Caki2 (cell line): ENCODE measurements at regions not wholly inside any gene's neighbourhood (a gene's known extent, or its start where the extent isn't known, plus 50 kb on each side); places are given as distances from the start of the nearest gene placed in this dataset.
"Not testable (repeated sequence)": the region's sequence is repeated elsewhere in the genome, so short reads cannot be mapped to it uniquely, and the experiment has no call there.

Experiments used
- DNase-seq: peaks from one replicate; pipeline ENCODE4 v3.0.0-alpha.2; 2015; ENCODE audit warnings: low read depth
- in situ Hi-C: cut with HindIII; loops from 2 replicates; pipeline ENCODE4 v1.10.0; 2016; ENCODE audit warnings: low sequenced_read_pairs, low pct_unique_long_range_greater_than_20kb, mixed read lengths

GRCh38 chr2:117273009-117273671, 541.4 kb upstream of the DDX18 start:
- in situ Hi-C loops = no loop called here
- peak; percentile 51 for DNase-seq

- in situ Hi-C loops = no loop called here
- DNase-seq = no peak
Observed at GRCh38 chr2:117293012-117293411, 521.5 kb upstream of the DDX18 start.

GRCh38 chr2:117299451-117299850, 515.0 kb upstream of the DDX18 start:
- DNase-seq = no peak
- in situ Hi-C loops = no loop called here

GRCh38 chr2:117308861-117309770, 505.4 kb upstream of the DDX18 start:
- no peak for DNase-seq
- in situ Hi-C loops = no loop called here

GRCh38 chr2:117321816-117322215, 492.7 kb upstream of the DDX18 start:
- in situ Hi-C loops = no loop called here
- no peak for DNase-seq

- in situ Hi-C loops = no loop called here
- DNase-seq = no peak
Observed at GRCh38 chr2:117323331-117323730, 491.2 kb upstream of the DDX18 start.

GRCh38 chr2:117330641-117331040, 483.9 kb upstream of the DDX18 start:
- in situ Hi-C loops = no loop called here
- peak; percentile 75 for DNase-seq

GRCh38 chr2:117335967-117336366, 478.5 kb upstream of the DDX18 start:
- no peak for DNase-seq
- in situ Hi-C loops = no loop called here

GRCh38 chr2:117336496-117336895, 478.0 kb upstream of the DDX18 start:
- in situ Hi-C loops = no loop called here
- no peak for DNase-seq

- in situ Hi-C loops, DNase-seq: not testable (repeated sequence)
Observed at GRCh38 chr2:117337981-117338380, 476.5 kb upstream of the DDX18 start.

- in situ Hi-C loops = no loop called here
- DNase-seq = no peak
Observed at GRCh38 chr2:117339980-117340379, 474.5 kb upstream of the DDX18 start.

- DNase-seq = no peak
- in situ Hi-C loops = no loop called here
Observed at GRCh38 chr2:117341690-117342089, 472.8 kb upstream of the DDX18 start.

- in situ Hi-C loops = no loop called here
- DNase-seq = no peak
Observed at GRCh38 chr2:117342415-117342814, 472.1 kb upstream of the DDX18 start.

- in situ Hi-C loops = no loop called here
- no peak for DNase-seq
Observed at GRCh38 chr2:117349687-117350086, 464.8 kb upstream of the DDX18 start.

- in situ Hi-C loops = no loop called here
- no peak for DNase-seq
Observed at GRCh38 chr2:117351396-117351795, 463.1 kb upstream of the DDX18 start.

GRCh38 chr2:117359266-117359914, 455.1 kb upstream of the DDX18 start:
- in situ Hi-C loops = no loop called here
- DNase-seq = peak; percentile 1

GRCh38 chr2:117360586-117360985, 453.9 kb upstream of the DDX18 start:
- in situ Hi-C loops = no loop called here
- DNase-seq = no peak

GRCh38 chr2:117378653-117379052, 435.8 kb upstream of the DDX18 start:
- DNase-seq = peak; percentile 63
- in situ Hi-C loops = no loop called here

- DNase-seq = no peak
- in situ Hi-C loops = no loop called here
Observed at GRCh38 chr2:117379928-117380327, 434.6 kb upstream of the DDX18 start.
